ENCODE measurements at regions not wholly inside any gene's neighbourhood (a gene's known extent, or its start where the extent isn't known, plus 50 kb on each side); places are given as distances from the start of the nearest gene placed in this dataset.

DNA sequence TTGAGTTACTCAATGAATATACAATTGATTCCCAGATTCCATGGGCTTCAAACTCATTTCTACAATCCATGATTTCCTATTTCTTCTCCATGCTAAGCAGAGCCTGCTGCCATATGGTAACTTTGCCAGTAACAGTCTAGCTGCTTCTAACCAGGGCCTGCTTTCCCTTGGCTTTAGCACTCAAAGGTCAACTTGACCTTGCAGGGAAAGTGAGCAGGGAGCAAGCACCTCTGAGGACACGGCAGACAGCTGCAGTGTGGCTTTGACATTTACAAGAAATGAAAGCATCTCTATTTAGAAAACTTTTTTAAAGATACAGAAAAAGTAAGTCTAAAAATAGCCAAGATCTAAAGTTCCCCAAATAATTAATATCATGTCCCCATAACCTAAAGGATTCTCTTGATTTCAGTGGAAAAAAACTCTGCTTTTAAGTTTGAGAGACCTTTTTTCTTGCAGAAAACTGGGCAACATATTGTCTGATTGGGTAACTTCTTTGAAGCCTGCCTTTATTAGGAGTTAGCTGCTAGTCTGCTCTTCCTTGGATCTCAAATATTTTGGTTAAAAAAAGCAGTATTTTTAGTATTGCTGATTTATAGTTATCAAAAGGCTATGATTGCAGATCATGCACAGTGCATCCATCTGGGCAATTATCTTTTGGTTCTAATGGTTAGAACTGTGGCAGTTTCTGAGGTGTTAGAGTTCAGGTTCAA lies 257.9 kb downstream of the AHR start:
- Mint-ChIP-seq H3K4me1 (peaks cover 3% of the 10 kb centered on the region), H3K9me3 (peaks cover 6% of the 10 kb centered on the region), H3K4me3 (no peak overlapping the region), H3K27ac (ENCODE audit: unreplicated experiment) (no peak overlapping the region), H3K27me3 (ENCODE audit: low read depth) (no peaks in the 10 kb centered on the region), H3K36me3 (ENCODE audit: low read depth) (peaks cover 4% of the 10 kb centered on the region)
- no peak for DNase-seq (ENCODE audit: low read depth, low spot score)
- TF ChIP-seq, protein P1, sequence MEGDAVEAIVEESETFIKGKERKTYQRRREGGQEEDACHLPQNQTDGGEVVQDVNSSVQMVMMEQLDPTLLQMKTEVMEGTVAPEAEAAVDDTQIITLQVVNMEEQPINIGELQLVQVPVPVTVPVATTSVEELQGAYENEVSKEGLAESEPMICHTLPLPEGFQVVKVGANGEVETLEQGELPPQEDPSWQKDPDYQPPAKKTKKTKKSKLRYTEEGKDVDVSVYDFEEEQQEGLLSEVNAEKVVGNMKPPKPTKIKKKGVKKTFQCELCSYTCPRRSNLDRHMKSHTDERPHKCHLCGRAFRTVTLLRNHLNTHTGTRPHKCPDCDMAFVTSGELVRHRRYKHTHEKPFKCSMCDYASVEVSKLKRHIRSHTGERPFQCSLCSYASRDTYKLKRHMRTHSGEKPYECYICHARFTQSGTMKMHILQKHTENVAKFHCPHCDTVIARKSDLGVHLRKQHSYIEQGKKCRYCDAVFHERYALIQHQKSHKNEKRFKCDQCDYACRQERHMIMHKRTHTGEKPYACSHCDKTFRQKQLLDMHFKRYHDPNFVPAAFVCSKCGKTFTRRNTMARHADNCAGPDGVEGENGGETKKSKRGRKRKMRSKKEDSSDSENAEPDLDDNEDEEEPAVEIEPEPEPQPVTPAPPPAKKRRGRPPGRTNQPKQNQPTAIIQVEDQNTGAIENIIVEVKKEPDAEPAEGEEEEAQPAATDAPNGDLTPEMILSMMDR (conservative IDR thresholded peaks at IDR 0.05): no peak

DNA sequence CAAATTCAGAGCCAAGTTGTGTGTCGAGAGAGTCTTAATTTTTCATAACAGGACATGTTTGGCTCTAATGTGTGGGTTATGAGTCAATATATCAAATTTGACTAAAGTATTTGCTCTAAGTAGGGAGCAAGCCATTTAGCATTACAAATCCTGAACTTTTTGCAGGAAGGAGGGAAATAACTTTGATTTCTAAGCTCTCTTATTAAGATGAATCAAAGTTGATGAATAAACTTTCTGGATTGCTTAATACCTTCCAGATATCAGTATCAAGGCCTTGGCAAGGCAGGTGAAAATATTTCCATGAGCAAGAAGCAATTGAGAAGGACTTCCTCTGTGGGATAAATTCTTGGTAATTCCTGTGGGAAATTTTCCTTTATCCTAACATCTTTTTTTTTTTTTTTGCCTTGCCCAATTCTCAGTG lies 258.8 kb downstream of the AHR start:
- no peaks in the 10 kb centered on the region for H3K27me3 Mint-ChIP-seq (ENCODE audit: low read depth)

GRCh38 chr7:17558135-17558534 lies 259.7 kb downstream of the AHR start:
- no peak for DNase-seq (ENCODE audit: low read depth, low spot score)
- H3K4me1 Mint-ChIP-seq: peaks cover 3% of the 10 kb centered on the region
- H3K9me3 Mint-ChIP-seq: peaks cover 6% of the 10 kb centered on the region
- H3K27ac Mint-ChIP-seq (ENCODE audit: unreplicated experiment): no peak overlapping the region
- H3K36me3 Mint-ChIP-seq (ENCODE audit: low read depth): peaks cover 4% of the 10 kb centered on the region
- no peak overlapping the region for H3K4me3 Mint-ChIP-seq
- no peaks in the 10 kb centered on the region for H3K27me3 Mint-ChIP-seq (ENCODE audit: low read depth)
- TF ChIP-seq, protein P1 (conservative IDR thresholded peaks at IDR 0.05): no peak

More for the DNA sequence above, 258.8 kb downstream of the AHR start:
- DNase-seq (ENCODE audit: low read depth, low spot score): no peak
- H3K27ac Mint-ChIP-seq (ENCODE audit: unreplicated experiment): no peak overlapping the region
- TF ChIP-seq, protein P1 (conservative IDR thresholded peaks at IDR 0.05): no peak
- peaks cover 6% of the 10 kb centered on the region for H3K9me3 Mint-ChIP-seq
- H3K4me3 Mint-ChIP-seq: no peak overlapping the region
- H3K4me1 Mint-ChIP-seq: peaks cover 3% of the 10 kb centered on the region
- peaks cover 4% of the 10 kb centered on the region for H3K36me3 Mint-ChIP-seq (ENCODE audit: low read depth)

GRCh38 chr7:17558558-17559332 lies 260.3 kb downstream of the AHR start:
- Mint-ChIP-seq H3K27ac (ENCODE audit: unreplicated experiment) (no peak overlapping the region), H3K27me3 (ENCODE audit: low read depth) (no peaks in the 10 kb centered on the region), H3K36me3 (ENCODE audit: low read depth) (peaks cover 4% of the 10 kb centered on the region), H3K4me1 (peaks cover 3% of the 10 kb centered on the region), H3K9me3 (peaks cover 6% of the 10 kb centered on the region), H3K4me3 (no peak overlapping the region)
- DNase-seq (ENCODE audit: low read depth, low spot score): no peak
- TF ChIP-seq, protein P1 (conservative IDR thresholded peaks at IDR 0.05): no peak

GRCh38 chr7:17559388-17559787 lies 260.9 kb downstream of the AHR start:
- H3K36me3 Mint-ChIP-seq (ENCODE audit: low read depth): peaks cover 4% of the 10 kb centered on the region
- DNase-seq (ENCODE audit: low read depth, low spot score): no peak
- H3K27me3 Mint-ChIP-seq (ENCODE audit: low read depth): no peaks in the 10 kb centered on the region
- TF ChIP-seq, protein P1 (conservative IDR thresholded peaks at IDR 0.05): no peak
- H3K4me3 Mint-ChIP-seq: no peak overlapping the region
- H3K4me1 Mint-ChIP-seq: peaks cover 3% of the 10 kb centered on the region
- peaks cover 5% of the 10 kb centered on the region for H3K9me3 Mint-ChIP-seq
- no peak overlapping the region for H3K27ac Mint-ChIP-seq (ENCODE audit: unreplicated experiment)

Data from neural crest cell (in vitro differentiated cells).